IMR-90 (cell line): ENCODE measurements at regions not wholly inside any gene's neighbourhood (a gene's known extent, or its start where the extent isn't known, plus 50 kb on each side); places are given as distances from the start of the nearest gene placed in this dataset.
A peak's percentile ranks its signal among the peaks of the same experiment; 100 is the strongest.

Experiments used
- ATAC-seq: fragments of 200-7000 bp; cut with Tn5 transposase; 2 replicates; pipeline ENCODE4 v1.9.1; 2020; ENCODE audit warnings: low read depth, mild to moderate bottlenecking, moderate library complexity
- BruUV-seq: library from RNA; stranded (reverse); fragments of 400-500 nt; replicated peaks from 2 replicates; lab custom pipeline; 2021; lab: Mats Ljungman, UMichigan
- CTCF ChIA-PET: fragments of 300-600 bp; formaldehyde crosslinking; extraction: SDS; loops from one replicate; lab custom pipeline; 2021; ENCODE audit warnings: antibody characterized with exemption; lab: Yijun Ruan, JAX
- POLR2A ChIA-PET: fragments of 300-600 bp; sonication (Branson Sonifier 250); formaldehyde crosslinking; loops from one replicate; lab custom pipeline; 2022; ENCODE audit warnings: antibody characterized with exemption; ENCODE audit not compliant: unreplicated experiment; lab: Charles Lee
- DNase-seq: peaks from one replicate; pipeline ENCODE4 v3.0.0; 2013
- H2AFZ ChIP-seq: replicated peaks from 2 replicates; pipeline ENCODE3; 2013; ENCODE audit warnings: low read length, mild to moderate bottlenecking; ENCODE audit not compliant: poor library complexity
- H2AK5ac ChIP-seq: 2 replicates; pipeline ENCODE4 v1.6.1; 2013; ENCODE audit warnings: low read depth, low read length, inconsistent platforms
- H2AK9ac ChIP-seq: replicated peaks from 2 replicates; pipeline ENCODE3; 2013; ENCODE audit warnings: mild to moderate bottlenecking, low read depth, low read length, moderate library complexity; ENCODE audit not compliant: poor library complexity
- H2BK120ac ChIP-seq: 2 replicates; pipeline ENCODE4 v1.6.1; 2013; ENCODE audit warnings: low read depth, low read length, inconsistent platforms
- H2BK15ac ChIP-seq: 3 replicates; pipeline ENCODE4 v1.6.1; 2013; ENCODE audit warnings: low read depth, low read length, inconsistent platforms
- H2BK20ac ChIP-seq: 2 replicates; pipeline ENCODE4 v1.6.1; 2013; ENCODE audit warnings: low read depth, mild to moderate bottlenecking, inconsistent platforms, low read length, moderate library complexity
- H2BK5ac ChIP-seq: 2 replicates; pipeline ENCODE4 v1.6.1; 2013; ENCODE audit warnings: mild to moderate bottlenecking, low read depth, low read length, inconsistent platforms; ENCODE audit not compliant: poor library complexity, severe bottlenecking
- H3K14ac ChIP-seq: replicated peaks from 2 replicates; pipeline ENCODE4 v1.6.1; 2013; ENCODE audit warnings: low read depth, low read length, inconsistent platforms
- H3K18ac ChIP-seq: 2 replicates; pipeline ENCODE4 v1.6.1; 2013; ENCODE audit warnings: low read depth, low read length, control low read depth
- H3K23ac ChIP-seq: 2 replicates; pipeline ENCODE4 v1.6.1; 2013; ENCODE audit warnings: low read depth, low read length, inconsistent platforms
- H3K27ac ChIP-seq: 2 replicates; pipeline ENCODE4 v1.5.1; 2013; ENCODE audit warnings: mild to moderate bottlenecking, control low read depth, low read length; ENCODE audit not compliant: insufficient read depth
- H3K27me3 ChIP-seq: 2 replicates; pipeline ENCODE4 v1.6.1; 2013; ENCODE audit warnings: low read length; ENCODE audit not compliant: control insufficient read depth, insufficient read depth
- H3K36me3 ChIP-seq: 2 replicates; pipeline ENCODE4 v1.6.1; 2013; ENCODE audit warnings: low read length, mixed read lengths; ENCODE audit not compliant: control insufficient read depth, insufficient read depth
- H3K4ac ChIP-seq: 2 replicates; pipeline ENCODE4 v1.6.1; 2013; ENCODE audit warnings: low read depth, low read length, inconsistent platforms
- H3K4me1 ChIP-seq: 2 replicates; pipeline ENCODE4 v1.6.1; 2013; ENCODE audit warnings: low read length, mixed read lengths; ENCODE audit not compliant: control insufficient read depth, insufficient read depth
- H3K4me2 ChIP-seq: 2 replicates; pipeline ENCODE4 v1.6.1; 2013; ENCODE audit warnings: low read depth, mild to moderate bottlenecking, control low read depth, low read length, moderate library complexity
- H3K4me3 ChIP-seq: 2 replicates; pipeline ENCODE4 v1.5.1; 2013; ENCODE audit warnings: low read depth, mild to moderate bottlenecking, control low read depth, low read length, moderate library complexity; ENCODE audit not compliant: insufficient read depth
- H3K56ac ChIP-seq: 2 replicates; pipeline ENCODE4 v1.6.1; 2013; ENCODE audit warnings: low read length, inconsistent platforms; ENCODE audit not compliant: insufficient read depth; ENCODE audit errors: extremely low read depth
- H3K79me1 ChIP-seq, 2 experiments: 2 replicates each; pipeline ENCODE4 v1.6.1; 2013; ENCODE audit warnings: low read length in 2 of 2, inconsistent platforms in 1 of 2, low read depth in 1 of 2
- H3K9ac ChIP-seq: 2 replicates; pipeline ENCODE4 v1.6.1; 2013; ENCODE audit warnings: low read depth, low read length, control low read depth
- H3K9me1 ChIP-seq: 2 replicates; pipeline ENCODE4 v1.6.1; 2013; ENCODE audit warnings: low read length, inconsistent platforms; ENCODE audit not compliant: insufficient read depth
- H3K9me3 ChIP-seq: 2 replicates; pipeline ENCODE4 v1.6.1; 2013; ENCODE audit warnings: low read length; ENCODE audit not compliant: control insufficient read depth, insufficient read depth
- H4K20me1 ChIP-seq: 2 replicates; pipeline ENCODE4 v1.6.1; 2013; ENCODE audit warnings: low read length, inconsistent platforms; ENCODE audit not compliant: insufficient read depth
- H4K5ac ChIP-seq: 2 replicates; pipeline ENCODE4 v1.6.1; 2013; ENCODE audit warnings: mild to moderate bottlenecking, low read depth, low read length, control low read depth
- H4K8ac ChIP-seq, 2 experiments: 2 replicates each; pipeline ENCODE4 v1.6.1; 2013; ENCODE audit warnings: low read depth in 2 of 2, low read length in 2 of 2, control low read depth in 1 of 2, inconsistent platforms in 1 of 2
- H4K91ac ChIP-seq: 2 replicates; pipeline ENCODE4 v1.6.1; 2013; ENCODE audit warnings: low read depth, low read length, inconsistent platforms; ENCODE audit not compliant: insufficient read depth
- BHLHE40 ChIP-seq: fragments of 150-350 bp; IDR thresholded peaks from 2 replicates; pipeline ENCODE4 v1.6.1; 2016; ENCODE audit warnings: mild to moderate bottlenecking, low read depth, low read length
- CHD1 ChIP-seq: IDR thresholded peaks from 2 replicates; pipeline ENCODE4 v1.6.1; 2012; ENCODE audit warnings: low read depth, low read length, improper control_type of control experiment
- CTCF ChIP-seq: conservative IDR thresholded peaks from 2 replicates; pipeline ENCODE4 v1.5.1; 2012; ENCODE audit warnings: mild to moderate bottlenecking, low read depth, low read length, improper control_type of control experiment
- ELK1 ChIP-seq: fragments of 150-350 bp; IDR thresholded peaks from 2 replicates; pipeline ENCODE4 v1.6.1; 2016; ENCODE audit warnings: low read depth, mild to moderate bottlenecking, low read length, moderate library complexity, borderline replicate concordance
- FOS ChIP-seq: fragments of 150-350 bp; IDR thresholded peaks from 2 replicates; pipeline ENCODE4 v1.6.1; 2016; ENCODE audit warnings: low read depth, low read length
- MAFK ChIP-seq: IDR thresholded peaks from 2 replicates; pipeline ENCODE4 v1.6.1; 2012; ENCODE audit warnings: low read depth, low read length, improper control_type of control experiment
- MAZ ChIP-seq: IDR thresholded peaks from 2 replicates; pipeline ENCODE4 v1.6.1; 2012; ENCODE audit warnings: low read depth, mild to moderate bottlenecking, low read length, improper control_type of control experiment, moderate library complexity, borderline replicate concordance
- MXI1 ChIP-seq: IDR thresholded peaks from 2 replicates; pipeline ENCODE4 v1.6.1; 2012; ENCODE audit warnings: low read depth, mild to moderate bottlenecking, low read length, moderate library complexity, borderline replicate concordance
- POLR2A ChIP-seq: IDR thresholded peaks from 2 replicates; pipeline ENCODE4 v1.6.1; 2012; ENCODE audit warnings: mild to moderate bottlenecking, low read depth, low read length
- RAD21 ChIP-seq: IDR thresholded peaks from 2 replicates; pipeline ENCODE4 v1.6.1; 2012; ENCODE audit warnings: low read length, improper control_type of control experiment
- RCOR1 ChIP-seq: IDR thresholded peaks from 2 replicates; pipeline ENCODE4 v1.6.1; 2012; ENCODE audit warnings: mild to moderate bottlenecking, low read length, improper control_type of control experiment; ENCODE audit not compliant: insufficient replicate concordance
- RFX5 ChIP-seq: IDR thresholded peaks from 2 replicates; pipeline ENCODE4 v1.8.0; 2012; ENCODE audit warnings: low read depth, mild to moderate bottlenecking, low read length, moderate library complexity
- USF2 ChIP-seq: fragments of 150-350 bp; IDR thresholded peaks from 2 replicates; pipeline ENCODE4 v1.6.1; 2017; ENCODE audit warnings: mild to moderate bottlenecking, antibody characterized with exemption, low read length, low read depth
- WGBS, 2 experiments: methylation state at CpG; one replicate each; pipeline versions ENCODE4 v1.1.5 to v1.1.7; 2013; ENCODE audit warnings: missing lambda C conversion rate in 2 of 2; ENCODE audit not compliant: insufficient read length in 1 of 2; ENCODE audit errors: extremely low coverage in 2 of 2; 5-methylcytosine and 5-hydroxymethylcytosine counted together
- dilution Hi-C: fragments of 300-500 bp; cut with HindIII; formaldehyde crosslinking; loops from one replicate; pipeline ENCODE4 v1.14.3; 2018; ENCODE audit warnings: low sequenced_read_pairs; ENCODE audit not compliant: unreplicated experiment
- in situ Hi-C: fragments of 300-500 bp; cut with MboI; formaldehyde crosslinking; loops from 3 replicates; pipeline ENCODE4 v1.14.3; 2019; ENCODE audit warnings: low sequenced_read_pairs, inconsistent platforms, mixed read lengths
- intact Hi-C: fragments of 100-400 bp; cut with micrococcal nuclease; formaldehyde crosslinking; loops from 2 replicates; pipeline ENCODE4 v1.10.0; 2022

- 0 out of 2 replicates have a peak, but pooled peaks have one; percentile 45 for TF ChIP-seq CHD1
Observed at GRCh38 chr13:48783181-48783630, 129.5 kb downstream of the CYSLTR2 start (continued).

GRCh38 chr13:48783695-48784230, 130.0 kb downstream of the CYSLTR2 start:
- Histone ChIP-seq H2BK15ac (peak overlapping the region; percentile 88; the same call in 2 of the 3 replicates), H2AK5ac (peak overlapping the region; percentile 83), H3K9ac (no peak overlapping the region), H2AK9ac (peak overlapping the region; percentile 8), H3K4me2 (no peak overlapping the region), H3K9me1 (peaks cover 11% of the 10 kb centered on the region), H3K56ac (no peak overlapping the region; the same call in 1 of the 2 replicates), H2AFZ (no peak overlapping the region), H3K4me1 (peaks cover 16% of the 10 kb centered on the region), H2BK5ac (peak overlapping the region; percentile 77), H3K4ac (peak overlapping the region; percentile 83), H2BK120ac (peak overlapping the region; percentile 69), H3K9me3 (no peaks in the 10 kb centered on the region), H3K79me1 (0 out of 4 replicates have a peak, but pooled peaks cover 0 to 3% of the 10 kb centered on the region in 2 experiments), H3K4me3 (no peak overlapping the region), H3K18ac (peak overlapping the region; percentile 57), H3K27me3 (no peaks in the 10 kb centered on the region), H3K14ac (peak overlapping the region; percentile 29), H4K91ac (peak overlapping the region; percentile 81), H4K20me1 (no peaks in the 10 kb centered on the region), H2BK20ac (peak overlapping the region; percentile 82), H3K27ac (peak overlapping the region; percentile 59), H4K8ac (peak overlapping the region; percentile 40 to 80), H3K36me3 (no peaks in the 10 kb centered on the region), H3K23ac (peak overlapping the region; percentile 44; the same call in 1 of the 2 replicates), H4K5ac (peak overlapping the region; percentile 33)
- dilution Hi-C loops: no loop called here
- DNase-seq: no peak
- ChIA-PET POLR2A (interaction anchor here (0.6 kb wide), 1 partner anchor 386 kb away, joined by 6 read pairs; no protein-coding TSS in a partner anchor), CTCF (interaction anchor here (0.6 to 0.9 kb wide), 2 partner anchors 99 to 403 kb away, joined by 3 read pairs; no protein-coding TSS in a partner anchor)
- intact Hi-C loops: no loop called here
- in situ Hi-C loops: no loop called here
- no TSS peak for BruUV-seq
- WGBS, 2 experiments: 100% methylated on average over 1 of the region's 4 CpGs; no CpG with 5 or more reads in 1 of the 2 experiments
- ATAC-seq: peak; percentile 12
- TF ChIP-seq RCOR1 (no peak), RFX5 (no peak), MXI1 (no peak), POLR2A (no peak), CTCF (no peak), FOS (no peak), CHD1 (no peak), MAZ (no peak), RAD21 (no peak), MAFK (no peak), USF2 (no peak), ELK1 (no peak), BHLHE40 (no peak)
